ENCODE measurements at regions not wholly inside any gene's neighbourhood (a gene's known extent, or its start where the extent isn't known, plus 50 kb on each side); places are given as distances from the start of the nearest gene placed in this dataset.

DNA sequence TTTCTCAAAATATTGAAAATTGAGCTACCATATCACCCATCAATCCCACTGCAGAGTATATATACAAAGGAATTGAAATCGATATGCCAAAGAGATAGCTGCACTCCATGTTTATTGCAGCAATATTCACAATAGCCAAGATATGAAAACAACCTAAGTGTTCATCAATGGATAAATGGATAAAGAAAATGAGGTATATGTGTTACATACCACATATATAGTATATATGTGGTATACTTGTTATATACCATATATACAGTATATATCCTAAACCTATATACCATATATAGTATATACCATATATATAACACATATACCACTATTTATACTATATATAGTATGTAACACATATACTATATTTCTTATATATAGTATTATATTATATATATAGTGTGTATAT lies 313.3 kb downstream of the ZNF608 start:
- TF ChIP-seq POLR2A (IDR thresholded peaks at IDR 0.05), result no peak
- TF ChIP-seq, protein P1, sequence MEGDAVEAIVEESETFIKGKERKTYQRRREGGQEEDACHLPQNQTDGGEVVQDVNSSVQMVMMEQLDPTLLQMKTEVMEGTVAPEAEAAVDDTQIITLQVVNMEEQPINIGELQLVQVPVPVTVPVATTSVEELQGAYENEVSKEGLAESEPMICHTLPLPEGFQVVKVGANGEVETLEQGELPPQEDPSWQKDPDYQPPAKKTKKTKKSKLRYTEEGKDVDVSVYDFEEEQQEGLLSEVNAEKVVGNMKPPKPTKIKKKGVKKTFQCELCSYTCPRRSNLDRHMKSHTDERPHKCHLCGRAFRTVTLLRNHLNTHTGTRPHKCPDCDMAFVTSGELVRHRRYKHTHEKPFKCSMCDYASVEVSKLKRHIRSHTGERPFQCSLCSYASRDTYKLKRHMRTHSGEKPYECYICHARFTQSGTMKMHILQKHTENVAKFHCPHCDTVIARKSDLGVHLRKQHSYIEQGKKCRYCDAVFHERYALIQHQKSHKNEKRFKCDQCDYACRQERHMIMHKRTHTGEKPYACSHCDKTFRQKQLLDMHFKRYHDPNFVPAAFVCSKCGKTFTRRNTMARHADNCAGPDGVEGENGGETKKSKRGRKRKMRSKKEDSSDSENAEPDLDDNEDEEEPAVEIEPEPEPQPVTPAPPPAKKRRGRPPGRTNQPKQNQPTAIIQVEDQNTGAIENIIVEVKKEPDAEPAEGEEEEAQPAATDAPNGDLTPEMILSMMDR (IDR thresholded peaks at IDR 0.05), result no peak

Data from thyroid gland (tissue), 4 donors.